NCI-H446 (cell line): ENCODE measurements at regions not wholly inside any gene's neighbourhood (a gene's known extent, or its start where the extent isn't known, plus 50 kb on each side); places are given as distances from the start of the nearest gene placed in this dataset.
"Not testable (repeated sequence)": the region's sequence is repeated elsewhere in the genome, so short reads cannot be mapped to it uniquely, and the experiment has no call there.

Source experiments
- DNase-seq, 2 experiments: peaks; one replicate each; lab custom pipeline; 2025; lab: John Stamatoyannopoulos, UW

DNA sequence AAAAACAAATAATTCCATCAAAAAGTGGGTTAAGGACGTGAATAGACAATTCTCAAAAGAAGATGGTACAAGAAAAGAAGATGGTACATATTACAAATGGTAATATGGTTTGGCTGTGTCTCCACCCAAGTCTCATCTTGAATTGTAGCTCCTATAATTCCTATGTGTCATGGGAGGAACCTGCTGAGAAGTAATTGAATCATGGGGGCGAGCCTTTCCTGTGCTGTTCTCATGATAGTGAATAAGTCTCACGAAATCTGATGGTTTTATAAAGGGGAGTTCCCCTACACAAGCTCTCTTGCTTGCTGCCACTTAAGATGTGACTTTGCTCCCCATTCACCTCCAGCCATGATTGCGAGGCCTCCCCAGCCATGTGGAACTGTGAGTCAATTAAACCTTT, 172.9 kb downstream of the C11orf91 start:
- not testable (repeated sequence) for DNase-seq

DNA sequence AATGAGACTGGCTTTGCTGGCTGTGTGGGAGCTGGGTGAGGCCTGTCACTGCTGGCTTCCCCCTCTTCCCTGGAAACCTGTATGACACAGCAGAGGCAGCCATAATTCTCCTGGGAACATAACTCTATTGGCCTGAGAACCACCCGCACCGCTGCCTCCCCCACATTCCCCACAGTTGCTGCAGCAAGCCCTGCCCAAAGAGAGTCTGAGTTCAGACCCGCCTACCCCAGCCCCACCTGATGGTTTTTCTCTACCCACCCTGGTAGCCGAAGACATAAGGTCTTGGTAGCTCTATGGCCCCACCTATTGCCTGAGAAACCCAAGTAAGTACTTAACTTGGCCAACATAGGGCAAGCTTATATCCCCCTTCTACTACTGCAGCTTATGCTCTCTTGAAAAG, 174.8 kb downstream of the C11orf91 start:
- DNase-seq, result no peak

DNA sequence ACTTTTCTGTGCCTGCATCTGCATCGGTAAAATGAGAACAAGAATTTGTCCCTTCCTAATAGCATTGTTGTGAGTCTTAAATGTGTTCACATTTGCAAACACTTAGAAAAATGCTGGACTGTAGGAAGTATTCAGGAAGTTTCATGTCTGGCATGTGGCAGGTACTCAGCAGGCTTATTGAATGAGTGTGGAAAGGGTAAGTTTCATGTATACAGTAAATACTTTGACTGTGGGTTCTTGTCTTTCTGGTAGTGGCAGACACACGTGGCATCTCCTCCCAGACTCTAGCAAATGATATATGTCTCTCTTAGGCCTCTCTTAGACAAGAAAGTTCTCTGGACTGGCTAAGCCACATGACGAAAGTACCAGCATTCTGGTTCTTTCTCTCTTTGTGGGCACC, 179.2 kb downstream of the C11orf91 start:
- no peak for DNase-seq

DNA sequence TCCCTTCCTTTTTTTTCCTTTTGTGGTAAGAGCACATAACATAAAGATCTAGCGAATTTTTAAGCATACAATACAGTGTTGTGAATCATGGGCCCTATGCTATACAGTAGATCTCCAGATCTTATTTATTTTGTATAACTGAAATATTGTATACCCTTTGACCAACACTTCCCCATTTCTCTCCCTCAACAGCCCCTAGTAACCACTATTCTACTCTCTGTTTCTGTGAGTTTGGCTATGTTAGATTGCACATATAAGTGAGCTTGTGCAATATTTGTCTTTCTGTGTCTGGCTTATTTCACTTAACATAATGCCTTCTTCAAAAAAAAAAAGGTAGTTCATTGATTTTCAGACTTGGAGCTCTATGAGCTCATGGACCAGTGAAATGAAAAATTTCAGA, 180.5 kb downstream of the C11orf91 start:
- DNase-seq, result no peak

DNA sequence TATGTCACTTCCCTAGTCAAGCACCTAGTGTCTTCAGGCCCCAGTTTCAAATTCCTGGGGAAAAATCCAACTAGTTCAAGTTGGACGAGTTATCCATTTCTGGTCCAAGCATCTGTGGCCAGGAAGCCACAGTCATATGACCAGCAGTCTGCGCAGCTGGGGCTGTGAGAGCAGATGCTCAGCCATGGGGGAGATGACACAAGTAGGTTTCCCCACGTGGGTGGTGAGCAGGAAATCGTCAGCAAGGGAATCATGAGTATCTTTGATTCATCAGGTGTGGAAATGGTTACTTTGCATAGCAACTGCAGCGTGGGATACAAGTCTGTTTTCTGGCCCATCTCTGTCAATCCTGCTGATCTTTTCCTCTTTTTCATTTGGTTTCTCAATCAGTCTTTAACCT, 185.3 kb downstream of the C11orf91 start:
- DNase-seq, result no peak

DNA sequence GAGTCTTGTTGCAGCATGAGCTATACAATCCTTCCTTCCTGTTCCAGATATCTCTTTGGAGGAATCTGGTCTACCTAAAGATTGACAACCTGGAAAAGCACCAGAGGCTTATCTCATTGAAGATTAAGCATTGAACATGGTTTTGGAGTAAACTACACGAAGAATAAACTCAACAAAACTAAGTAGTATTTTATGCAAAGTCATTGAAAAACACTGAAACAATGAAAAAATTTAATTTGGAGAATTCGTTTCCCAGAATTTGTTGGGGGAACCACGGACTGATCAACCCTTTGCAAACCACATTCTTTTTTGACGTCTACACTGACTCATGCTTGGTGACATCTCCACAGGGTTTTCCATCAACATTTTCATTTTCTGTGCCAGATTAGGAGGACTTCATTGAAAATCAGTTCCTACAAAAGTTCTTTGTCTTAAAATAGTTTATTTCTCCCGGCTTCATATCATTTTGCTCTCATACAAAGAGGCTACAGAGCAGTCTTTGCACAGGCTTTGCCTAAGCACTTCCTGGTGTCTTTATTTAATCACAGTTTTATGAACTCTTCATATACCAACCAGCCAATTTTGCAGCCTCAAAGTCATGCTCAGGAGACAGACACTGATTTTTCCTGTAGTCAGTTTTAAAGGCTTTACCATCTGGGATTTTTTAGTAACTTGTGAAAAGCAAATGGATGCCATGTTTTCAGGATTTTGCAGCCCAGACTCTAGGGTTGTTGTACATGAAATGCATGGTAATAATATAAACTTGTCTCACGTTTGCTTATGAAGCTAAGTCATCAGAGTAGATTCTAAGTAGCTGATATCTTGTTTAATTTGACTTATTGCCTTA, 186.3 kb downstream of the C11orf91 start:
- DNase-seq, result no peak

DNA sequence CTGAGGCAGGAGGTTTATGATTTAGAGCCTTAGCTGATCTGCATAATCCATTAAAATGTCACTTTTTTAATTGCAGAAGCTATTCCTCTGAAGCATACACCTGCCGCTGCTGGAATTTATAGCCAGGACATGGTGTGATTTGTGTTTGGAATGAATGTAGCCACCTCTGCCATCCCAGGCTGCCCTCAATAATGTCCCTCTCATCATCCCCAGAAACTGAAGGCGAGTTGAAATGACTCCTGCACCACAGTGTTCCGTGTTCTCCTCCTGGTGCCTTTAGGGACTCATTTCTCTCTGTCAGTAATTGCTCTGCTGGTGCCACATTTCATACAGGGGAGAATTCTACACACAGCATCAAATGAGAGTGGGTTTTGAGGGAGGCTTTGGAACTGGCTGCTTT, 191.0 kb downstream of the C11orf91 start:
- DNase-seq, result no peak

DNA sequence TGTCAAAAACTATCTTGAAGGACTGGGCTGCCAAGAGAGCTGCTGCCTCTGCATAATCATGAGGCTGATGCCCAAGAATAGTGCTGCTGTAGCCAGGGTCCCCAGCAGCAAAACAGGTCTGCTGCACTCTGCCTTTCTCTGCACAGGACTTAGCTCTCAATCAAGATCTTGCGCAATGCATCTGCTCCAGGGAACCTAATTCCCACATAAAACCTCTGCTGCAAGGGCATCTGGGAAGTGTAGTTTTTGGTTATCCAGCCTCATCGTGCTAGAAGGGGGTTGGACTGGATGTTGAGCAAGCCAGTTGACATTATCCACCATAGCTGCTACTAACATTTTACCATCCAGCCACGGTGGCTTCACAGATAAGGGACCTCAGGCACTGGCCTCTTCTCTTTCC, 192.7 kb downstream of the C11orf91 start:
- no peak for DNase-seq

DNA sequence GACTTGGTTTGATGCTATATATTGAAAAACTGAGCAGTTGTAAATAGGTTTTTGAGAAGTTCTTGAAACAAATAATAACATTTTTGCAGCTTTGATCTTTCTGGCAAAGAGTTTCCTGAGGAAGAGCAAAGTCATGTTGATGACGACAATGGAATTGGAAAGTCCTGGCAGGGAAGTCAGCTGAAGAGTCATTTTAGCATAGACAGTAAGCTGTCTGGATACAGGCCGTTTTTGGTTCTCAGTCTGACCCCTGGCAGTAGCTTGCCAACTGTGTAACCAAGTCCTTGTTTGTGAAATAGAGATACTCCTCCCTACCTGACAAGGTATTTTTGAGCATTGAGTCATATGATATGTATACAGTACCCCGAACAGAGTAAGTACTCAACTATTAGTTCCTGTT, 193.3 kb downstream of the C11orf91 start:
- no peak for DNase-seq

DNA sequence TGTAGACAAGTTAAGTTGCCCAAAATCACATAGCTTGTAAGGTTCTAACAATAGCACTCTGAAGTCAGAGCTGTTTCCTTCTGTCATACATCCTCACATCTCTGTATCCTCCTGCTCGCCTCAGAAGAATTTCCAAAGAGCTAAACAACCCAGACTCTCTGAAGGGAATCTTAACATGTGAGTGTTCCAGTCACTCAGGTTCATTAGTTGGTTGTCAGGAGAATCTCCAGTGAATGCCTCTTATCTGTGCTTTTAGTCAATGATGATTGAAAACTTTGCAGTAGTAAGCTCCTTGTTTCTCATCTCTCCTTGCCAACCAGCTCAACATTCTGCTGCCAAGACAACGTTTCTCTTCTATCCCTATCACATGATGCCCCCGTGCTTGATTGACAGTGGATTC, 195.5 kb downstream of the C11orf91 start:
- DNase-seq, result no peak

DNA sequence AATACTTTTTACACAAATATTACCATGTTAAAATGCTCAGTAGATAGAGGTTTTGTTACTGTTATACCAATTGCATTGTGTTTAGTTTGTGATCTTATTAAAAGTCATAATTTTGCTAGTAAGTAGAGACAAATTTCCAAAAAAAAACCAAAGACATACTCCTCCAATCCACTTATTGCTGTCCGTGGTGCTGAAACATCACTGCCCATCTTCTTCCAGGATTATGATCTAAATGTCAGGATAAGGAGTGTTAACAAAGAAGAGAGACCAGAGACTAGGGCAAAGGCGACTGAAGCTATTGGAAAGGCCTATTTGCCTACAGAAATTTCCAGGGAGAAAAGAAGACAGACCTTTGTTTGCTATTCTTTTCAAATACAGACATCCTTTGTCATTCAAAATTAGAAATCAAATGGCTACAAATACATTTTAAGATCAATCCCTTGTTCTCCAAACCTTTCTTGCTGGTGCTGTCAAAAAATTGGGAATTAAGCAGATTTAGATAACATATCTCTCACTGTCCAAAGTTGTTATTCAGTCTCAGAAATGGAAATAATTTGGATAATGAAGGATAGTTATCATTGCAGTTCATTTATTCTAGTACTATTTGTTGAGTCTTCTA, 199.7 kb downstream of the C11orf91 start:
- DNase-seq, result no peak

DNA sequence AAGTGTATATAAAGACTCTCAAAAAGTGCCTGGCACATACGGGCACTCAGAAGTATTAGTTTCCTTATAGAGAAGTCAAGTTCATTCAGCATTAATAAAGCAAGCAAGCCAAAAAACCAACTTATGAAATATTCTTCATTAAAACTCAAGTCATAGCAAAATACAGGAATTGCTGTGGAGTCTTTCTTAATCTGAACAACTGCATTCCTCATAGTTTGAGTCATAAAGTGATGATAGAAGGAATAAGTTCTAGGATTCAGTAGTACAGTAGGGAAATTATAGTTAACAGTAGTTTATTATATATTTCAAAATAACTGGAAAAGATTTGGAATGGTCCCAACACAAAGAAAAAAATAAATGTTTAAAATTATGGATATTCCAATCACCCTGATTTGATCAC, 200.3 kb downstream of the C11orf91 start:
- no peak for DNase-seq

DNA sequence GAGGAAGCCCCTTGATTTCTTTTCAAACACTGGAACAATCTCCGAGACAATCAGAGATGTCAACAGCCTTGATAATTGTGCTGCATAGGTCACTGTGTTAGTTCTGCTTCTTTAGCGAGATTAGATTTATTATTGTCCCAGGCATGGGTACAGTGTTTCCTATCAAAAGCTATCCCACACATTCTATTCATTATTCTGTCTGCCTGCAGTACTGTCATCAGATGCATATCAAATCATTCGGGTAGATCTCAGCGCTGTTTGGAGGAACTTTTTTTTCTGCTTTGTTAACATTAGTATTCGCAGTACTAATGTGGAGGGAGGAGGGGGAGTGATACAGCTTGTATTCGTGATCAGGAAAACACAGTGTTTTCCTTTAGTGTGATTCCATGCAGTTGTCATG, 208.0 kb downstream of the C11orf91 start:
- no peak for DNase-seq

DNA sequence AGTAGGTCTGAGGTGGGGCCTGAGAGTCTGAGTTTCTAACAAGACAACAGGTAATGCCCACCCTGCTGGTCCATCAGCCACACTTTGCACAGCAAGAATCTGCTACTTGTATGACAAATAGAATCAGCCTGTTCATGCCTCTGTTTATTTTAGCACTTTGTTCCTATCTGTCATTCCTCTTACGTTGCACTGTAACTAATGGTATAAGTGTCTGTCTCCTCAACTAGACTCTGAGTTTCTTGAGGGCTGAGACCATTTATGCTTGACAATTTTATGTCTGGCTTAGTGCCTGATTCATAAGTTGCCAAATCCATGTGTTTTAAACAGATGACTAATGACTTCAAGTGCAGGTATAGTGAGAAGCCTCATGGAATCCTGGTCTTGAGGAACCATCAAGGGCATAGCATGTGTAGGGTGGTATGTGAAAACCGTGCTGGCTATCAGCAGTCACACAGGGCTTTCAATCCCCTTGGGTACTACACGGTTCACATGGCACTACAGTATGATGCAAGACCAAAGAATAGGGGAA, 209.7 kb downstream of the C11orf91 start:
- peak in 1 of 2 experiments; percentile 14 for DNase-seq

DNA sequence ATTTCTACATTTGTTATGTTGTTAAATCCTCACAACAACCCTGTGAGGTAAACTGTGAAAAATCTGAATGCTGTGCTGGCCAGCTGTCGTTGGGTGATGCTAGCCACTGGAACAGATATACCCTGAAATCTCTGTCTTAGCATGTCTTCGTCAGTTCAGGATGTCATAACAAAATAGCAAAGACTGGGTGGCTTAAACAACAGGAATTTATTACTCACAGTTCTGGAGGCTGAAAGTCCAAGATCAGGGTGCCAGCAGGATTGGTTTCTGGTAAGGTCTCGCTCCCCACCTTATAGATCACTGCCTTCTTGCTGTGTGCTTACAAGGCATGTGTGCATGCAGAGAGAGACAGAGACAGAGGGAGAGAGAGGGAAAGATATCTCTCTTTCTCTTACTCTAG, 211.7 kb downstream of the C11orf91 start:
- DNase-seq, result no peak

DNA sequence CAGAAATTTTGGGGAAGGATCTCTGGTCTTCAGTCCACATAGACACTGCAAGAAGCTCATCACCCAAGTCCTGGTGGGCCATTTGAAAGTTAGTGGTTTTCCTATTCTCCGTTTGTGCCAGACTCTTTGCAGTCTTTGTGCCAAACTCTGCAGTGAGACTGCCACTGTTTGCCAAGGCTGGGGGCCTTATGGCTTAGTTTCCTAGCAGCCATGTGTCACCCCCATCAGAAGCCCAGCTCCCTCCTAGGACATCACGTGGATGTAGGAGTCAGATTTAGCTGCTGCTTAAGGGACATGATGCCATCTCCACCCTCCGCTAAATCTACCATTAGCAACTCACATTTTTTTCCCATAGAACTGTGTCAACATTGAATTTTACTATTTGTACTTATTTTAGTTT, 220.0 kb downstream of the C11orf91 start:
- DNase-seq, result peak; percentile 73 to 93

DNA sequence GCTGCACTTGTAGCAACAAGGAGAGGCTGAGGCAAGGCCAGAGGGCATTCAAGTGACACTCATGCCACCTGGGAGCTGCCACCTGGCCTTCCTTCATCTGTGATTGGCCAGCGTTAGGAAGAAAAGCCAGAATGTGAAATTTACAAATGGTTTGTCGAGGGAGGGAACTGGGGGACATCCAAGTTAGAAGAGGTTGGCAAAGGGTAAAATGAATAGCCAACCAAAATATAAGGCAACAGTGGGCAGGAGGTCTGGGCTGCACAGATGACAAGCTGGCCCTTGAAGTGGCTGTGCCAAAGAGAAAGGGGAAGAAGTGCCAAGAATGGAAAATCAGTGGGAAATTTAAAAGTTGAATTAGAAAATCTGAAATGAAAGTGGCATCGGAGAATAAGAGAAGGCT, 221.4 kb downstream of the C11orf91 start:
- peak; percentile 35 to 83 for DNase-seq

DNA sequence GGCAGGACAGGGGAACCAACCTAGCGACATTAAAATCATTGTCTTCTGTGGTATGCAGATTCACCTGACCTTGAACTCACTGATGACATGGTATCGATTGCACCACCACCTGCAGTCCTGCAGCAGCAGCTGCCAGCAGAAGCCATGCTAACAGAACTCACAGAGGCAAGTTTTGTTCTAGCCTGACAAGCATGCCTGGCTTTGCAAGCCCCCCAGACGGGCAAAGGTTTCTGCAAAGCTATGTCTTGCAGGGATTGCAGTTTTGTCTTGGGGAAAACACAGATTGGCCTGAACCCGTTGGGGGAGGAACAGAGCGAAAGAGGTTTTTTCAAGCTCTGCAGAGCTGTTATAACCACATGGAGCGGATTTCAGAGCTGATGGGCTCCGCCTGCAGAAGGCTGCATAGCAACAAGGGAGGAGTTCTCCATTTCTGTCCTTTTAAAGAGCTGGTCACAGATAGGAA, 221.0 kb downstream of the HIPK3 start:
- DNase-seq, result peak in 1 of 2 experiments; percentile 26

DNA sequence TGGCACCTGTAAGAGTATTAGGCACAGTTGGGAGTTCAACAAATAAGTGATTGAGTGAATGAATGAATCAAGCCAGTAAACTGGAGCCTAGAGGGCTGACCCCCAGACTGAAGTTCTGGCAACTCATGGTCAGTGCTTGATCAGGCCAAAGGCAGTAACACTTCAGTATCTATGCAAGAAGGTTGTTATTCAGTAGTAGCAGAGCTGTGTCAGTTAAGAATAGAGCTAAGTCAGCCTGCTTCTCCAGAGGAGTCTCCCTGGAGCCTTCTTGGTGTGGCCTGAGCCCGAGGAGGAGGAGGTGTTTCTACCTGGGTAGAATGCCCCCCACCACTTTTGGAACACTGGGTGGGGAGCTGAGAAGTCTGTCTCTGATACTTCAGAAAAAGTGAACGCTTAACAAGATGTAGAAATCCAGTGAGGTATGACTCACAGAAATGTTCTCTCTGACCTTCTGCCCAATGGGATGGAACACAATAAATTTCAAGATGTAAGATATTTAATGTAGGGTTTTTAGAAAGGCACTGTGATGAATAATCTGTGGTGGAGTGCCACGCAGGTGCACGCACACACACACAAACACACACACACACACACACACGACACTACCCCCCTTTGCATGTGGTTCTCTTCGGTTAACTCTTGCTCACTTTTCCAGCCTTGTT, 219.9 kb downstream of the HIPK3 start:
- no peak for DNase-seq

DNA sequence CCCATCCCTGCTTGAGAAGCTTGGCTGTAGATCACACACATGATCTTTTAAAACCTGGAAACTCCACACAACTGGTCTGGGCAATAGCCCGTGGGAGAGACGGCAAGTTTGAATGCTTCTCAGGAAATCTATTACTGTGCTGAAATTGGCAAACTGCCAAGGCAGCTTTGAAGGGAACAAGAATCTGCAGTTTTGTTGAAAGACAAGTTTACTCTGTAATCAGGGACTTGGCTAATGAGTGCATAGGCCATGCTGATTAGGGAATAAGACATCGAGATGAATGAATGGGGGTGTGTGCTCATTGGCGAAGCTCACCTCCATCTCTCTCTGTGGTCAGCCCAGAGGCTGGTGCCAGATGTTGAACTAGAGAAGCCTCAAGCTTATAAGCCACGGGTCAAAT, 218.8 kb downstream of the HIPK3 start:
- peak; percentile 84 to 93 for DNase-seq

DNA sequence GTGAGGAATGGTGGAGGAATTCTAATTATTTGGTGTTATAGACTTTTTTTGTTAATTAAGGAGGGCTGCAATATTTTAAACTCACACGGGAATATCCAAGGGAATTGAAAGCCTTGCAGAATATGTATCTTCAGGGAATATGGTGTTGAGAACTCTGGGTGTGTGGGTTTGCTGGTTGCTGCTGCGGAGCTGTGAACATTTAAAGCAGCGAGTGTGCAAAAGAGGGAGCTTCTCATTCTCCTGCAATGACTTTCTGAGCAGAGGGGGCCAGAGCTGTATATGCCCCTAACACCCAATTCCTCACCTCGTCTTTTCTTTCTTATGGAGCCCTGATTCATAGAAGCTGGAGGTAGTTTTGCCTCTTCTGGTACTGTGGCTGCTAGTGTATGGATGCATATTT, 217.7 kb downstream of the HIPK3 start:
- no peak for DNase-seq

DNA sequence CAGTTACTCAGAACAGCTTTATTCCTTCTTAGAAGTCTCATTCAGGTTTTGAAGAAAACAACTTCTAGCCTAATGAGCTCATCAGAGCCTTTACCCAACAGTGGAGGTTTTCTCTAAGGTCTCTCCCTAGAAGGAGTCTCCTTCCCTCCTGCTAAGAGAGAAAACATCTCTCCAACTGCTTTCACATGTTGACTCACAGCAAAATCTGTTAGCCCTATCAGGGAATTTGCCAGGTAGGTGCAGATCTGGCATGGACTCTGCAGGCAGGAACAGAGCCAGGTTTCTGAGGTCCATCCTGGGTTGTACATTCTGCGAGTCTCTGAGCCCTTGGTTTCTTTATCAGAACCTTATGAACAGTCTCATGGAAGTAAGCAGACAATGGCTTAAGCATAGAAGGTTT, 214.4 kb downstream of the HIPK3 start:
- peak in 1 of 2 experiments; percentile 31 for DNase-seq

DNA sequence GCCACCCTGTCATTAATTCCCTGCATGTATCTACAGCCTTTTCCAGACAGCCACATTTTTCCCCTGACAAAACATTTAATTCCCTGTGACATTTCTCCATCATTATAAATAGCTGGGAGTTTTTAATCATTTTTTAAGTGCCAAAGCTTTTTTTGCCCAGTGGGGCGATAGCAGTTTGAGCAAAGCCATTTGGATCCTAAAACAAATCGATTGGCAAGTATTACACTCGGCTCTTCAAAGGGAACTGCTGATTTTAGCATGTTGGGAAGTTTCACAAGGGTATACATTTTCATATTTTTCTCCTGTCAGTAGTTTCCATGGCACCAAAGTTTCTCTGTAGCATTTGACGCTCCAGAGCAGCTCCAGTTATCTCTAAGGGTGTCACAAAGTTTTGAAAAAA, 210.8 kb downstream of the HIPK3 start:
- DNase-seq, result no peak
